Breast epithelium (tissue), 3 donors: ENCODE measurements at regions not wholly inside any gene's neighbourhood (a gene's known extent, or its start where the extent isn't known, plus 50 kb on each side); places are given as distances from the start of the nearest gene placed in this dataset.

Experiments used
- CTCF ChIP-seq, 3 donors: fragments of 450-650 bp; IDR thresholded peaks; one replicate each; pipeline ENCODE4 v1.5.1; 2016 to 2017; ENCODE audit warnings: antibody characterized with exemption in 3 of 3, mild to moderate bottlenecking in 3 of 3, moderate library complexity in 3 of 3
- POLR2AphosphoS5 ChIP-seq, 3 donors: sonication (generic); formaldehyde crosslinking; IDR thresholded peaks; one replicate each; pipeline ENCODE4 v1.6.1; 2017; ENCODE audit warnings: antibody characterized with exemption in 3 of 3

GRCh38 chr3:169008776-169009358, 654.6 kb downstream of the MECOM start:
- no peak for TF ChIP-seq CTCF (IDR thresholded peaks at IDR 0.05)
- TF ChIP-seq POLR2AphosphoS5 (IDR thresholded peaks at IDR 0.05), result no peak
